ENCODE measurements at regions not wholly inside any gene's neighbourhood (a gene's known extent, or its start where the extent isn't known, plus 50 kb on each side); places are given as distances from the start of the nearest gene placed in this dataset.

DNA sequence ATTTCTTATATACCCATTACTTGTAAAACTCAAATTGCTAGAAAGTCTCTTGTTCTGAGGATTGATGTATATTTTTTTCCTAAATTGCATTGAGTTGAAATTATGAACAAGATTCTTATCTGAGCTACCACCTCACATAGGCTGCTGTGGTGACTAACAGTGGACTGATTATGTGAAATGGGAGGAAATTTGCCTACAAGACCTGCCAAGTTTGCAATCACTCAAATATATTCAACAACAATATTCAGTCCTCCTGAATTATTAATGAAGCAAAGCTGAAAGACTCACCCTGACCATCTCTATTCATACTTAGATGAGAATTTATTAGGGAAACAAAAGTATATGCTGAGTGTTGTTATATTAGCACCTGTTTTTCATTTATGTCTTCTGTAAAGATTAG is 412.6 kb upstream of the SEMA6D start:
- DNase-seq (ENCODE audit: low read depth): no peak
- TF ChIP-seq, protein P1, sequence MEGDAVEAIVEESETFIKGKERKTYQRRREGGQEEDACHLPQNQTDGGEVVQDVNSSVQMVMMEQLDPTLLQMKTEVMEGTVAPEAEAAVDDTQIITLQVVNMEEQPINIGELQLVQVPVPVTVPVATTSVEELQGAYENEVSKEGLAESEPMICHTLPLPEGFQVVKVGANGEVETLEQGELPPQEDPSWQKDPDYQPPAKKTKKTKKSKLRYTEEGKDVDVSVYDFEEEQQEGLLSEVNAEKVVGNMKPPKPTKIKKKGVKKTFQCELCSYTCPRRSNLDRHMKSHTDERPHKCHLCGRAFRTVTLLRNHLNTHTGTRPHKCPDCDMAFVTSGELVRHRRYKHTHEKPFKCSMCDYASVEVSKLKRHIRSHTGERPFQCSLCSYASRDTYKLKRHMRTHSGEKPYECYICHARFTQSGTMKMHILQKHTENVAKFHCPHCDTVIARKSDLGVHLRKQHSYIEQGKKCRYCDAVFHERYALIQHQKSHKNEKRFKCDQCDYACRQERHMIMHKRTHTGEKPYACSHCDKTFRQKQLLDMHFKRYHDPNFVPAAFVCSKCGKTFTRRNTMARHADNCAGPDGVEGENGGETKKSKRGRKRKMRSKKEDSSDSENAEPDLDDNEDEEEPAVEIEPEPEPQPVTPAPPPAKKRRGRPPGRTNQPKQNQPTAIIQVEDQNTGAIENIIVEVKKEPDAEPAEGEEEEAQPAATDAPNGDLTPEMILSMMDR (conservative IDR thresholded peaks at IDR 0.05; ENCODE audit: low read length): no peak

DNA sequence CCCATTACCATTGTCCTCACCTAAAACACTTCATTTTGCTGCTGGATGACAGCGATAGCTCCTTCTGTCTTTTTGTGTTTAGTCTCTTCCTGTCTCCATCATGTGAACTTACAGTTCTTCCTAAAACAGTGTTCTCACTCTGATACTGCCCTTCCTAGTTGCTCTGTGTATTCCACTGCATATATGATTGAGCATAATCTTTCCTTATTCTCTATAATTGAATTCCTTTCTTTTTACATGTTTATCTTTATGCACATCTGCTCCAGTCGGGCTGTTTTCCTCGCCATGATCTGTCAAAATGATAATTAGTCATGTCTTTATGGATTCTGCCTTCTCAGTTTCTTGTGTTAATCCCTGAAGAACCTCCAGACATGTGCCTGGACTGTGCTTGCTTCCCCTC is 405.1 kb upstream of the SEMA6D start:
- TF ChIP-seq, protein P1 (conservative IDR thresholded peaks at IDR 0.05; ENCODE audit: low read length): no peak
- H3K4me3 ChIP-seq (ENCODE audit: low read length): no peak overlapping the region
- DNase-seq (ENCODE audit: low read depth): no peak

More for the DNA sequence above, 412.6 kb upstream of the SEMA6D start:
- no peak overlapping the region for H3K4me3 ChIP-seq (ENCODE audit: low read length)

DNA sequence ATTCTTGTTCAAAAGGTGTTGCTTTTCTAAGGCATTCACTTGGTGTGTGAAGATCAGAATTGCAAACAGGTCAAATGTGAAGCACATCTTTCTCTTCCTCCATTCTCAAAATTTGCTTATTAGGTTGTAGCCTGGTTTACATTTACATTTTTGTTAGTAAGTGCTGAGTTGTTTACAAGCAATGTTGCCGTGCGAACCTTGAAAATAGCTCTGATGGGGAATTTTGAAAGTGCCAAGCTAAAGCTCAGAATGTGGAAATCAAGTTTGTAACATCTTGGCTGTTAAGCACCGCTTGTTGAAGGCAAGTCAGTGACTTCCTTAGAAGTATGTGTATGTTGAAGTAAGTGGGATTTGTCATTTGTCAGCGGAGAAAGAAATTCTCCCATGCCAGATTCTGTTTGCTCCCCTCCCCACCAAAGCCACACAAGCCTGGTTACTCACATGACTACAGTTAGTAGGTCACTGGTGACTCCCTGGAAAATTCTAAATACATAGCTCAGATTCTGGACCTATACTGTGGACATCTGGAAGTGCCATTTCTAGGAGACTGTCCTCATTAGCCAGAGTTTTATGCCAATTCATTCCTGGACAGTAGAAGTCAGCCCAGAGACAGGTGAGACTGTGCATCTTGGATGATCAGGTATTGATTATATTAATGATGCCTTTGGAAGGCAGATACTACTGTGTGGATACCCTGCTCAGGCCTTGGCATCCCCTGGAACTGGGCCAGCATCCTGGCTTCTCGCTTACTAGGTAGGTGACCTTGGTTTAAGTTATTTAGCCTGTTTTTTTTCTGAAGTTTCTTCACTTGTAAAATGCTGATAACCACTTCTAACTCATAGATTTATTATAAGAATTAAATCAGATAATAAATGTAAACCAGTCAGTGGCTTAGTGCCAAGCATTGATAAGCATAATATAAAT is 390.6 kb upstream of the SEMA6D start:
- peak; percentile 11 for DNase-seq (ENCODE audit: low read depth)
- no peak overlapping the region for H3K4me3 ChIP-seq (ENCODE audit: low read length)
- TF ChIP-seq, protein P1 (conservative IDR thresholded peaks at IDR 0.05; ENCODE audit: low read length): no peak

DNA sequence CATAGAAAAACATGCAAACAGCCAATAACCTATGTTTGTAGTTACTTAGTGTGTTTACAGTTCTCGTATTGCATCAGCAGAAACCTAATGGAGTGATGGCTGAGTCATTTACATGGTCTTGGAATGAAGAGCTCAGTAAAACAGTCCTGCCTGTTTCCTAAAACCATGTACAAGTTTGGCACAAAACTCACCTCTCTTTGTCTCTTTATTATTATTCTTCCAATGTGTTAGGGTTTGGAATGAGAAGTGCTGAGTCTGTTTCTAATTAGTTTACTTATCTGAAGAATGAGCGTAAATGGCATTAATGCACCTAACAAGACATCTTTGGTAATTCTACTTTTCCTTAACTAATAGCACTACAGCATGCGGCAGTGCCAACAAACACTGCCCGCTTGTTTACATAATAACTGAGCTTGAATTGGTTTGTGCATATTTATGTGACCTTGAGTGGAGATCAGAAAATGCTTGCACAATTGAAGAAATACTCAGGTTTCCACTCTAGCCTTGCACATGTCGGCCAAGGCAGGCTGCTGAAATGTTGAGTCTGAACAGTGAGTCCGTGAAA is 385.4 kb upstream of the SEMA6D start:
- TF ChIP-seq, protein P1 (conservative IDR thresholded peaks at IDR 0.05; ENCODE audit: low read length): no peak
- DNase-seq (ENCODE audit: low read depth): peak; percentile 50
- H3K4me3 ChIP-seq (ENCODE audit: low read length): no peak overlapping the region

DNA sequence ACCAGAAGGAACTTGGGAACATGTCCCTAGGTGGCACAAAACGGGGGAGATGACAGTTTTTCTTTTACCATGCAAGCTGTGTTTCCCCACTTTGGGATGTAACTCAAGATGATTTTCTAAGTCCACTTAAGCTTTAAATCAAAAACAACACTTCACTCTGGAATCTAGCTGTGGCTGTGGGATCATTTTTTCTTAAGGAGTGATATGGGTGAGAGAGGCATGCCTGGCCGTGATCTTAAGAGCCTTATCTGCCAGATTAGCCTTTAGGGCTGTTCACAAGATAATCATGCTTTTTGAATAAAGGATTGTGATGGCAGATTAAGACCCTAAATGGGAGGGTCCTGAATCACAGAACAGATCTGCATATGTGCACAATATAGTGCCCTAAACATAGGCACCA is 384.8 kb upstream of the SEMA6D start:
- TF ChIP-seq, protein P1 (conservative IDR thresholded peaks at IDR 0.05; ENCODE audit: low read length): no peak
- no peak overlapping the region for H3K4me3 ChIP-seq (ENCODE audit: low read length)
- DNase-seq (ENCODE audit: low read depth): no peak

DNA sequence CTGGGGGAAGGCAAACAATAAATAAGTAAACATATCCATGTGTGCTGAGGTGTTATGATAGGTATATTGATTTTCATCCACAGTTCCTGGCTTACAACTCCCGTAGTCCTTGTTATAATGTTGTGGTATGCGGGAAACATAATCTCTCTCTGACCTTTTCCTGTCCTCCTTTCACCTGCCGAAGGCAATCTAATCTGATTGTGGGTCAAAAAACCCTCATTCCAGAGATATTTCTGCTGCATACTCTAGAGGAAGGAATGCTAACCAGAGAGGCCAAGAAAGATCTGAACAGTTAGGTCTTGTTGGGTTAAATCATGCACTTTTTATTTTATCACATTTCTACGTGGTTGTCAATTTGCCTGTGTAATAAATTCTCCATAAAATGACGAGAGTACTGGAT is 383.6 kb upstream of the SEMA6D start:
- no peak overlapping the region for H3K4me3 ChIP-seq (ENCODE audit: low read length)
- TF ChIP-seq, protein P1 (conservative IDR thresholded peaks at IDR 0.05; ENCODE audit: low read length): no peak
- no peak for DNase-seq (ENCODE audit: low read depth)
